GM10266 (cell line): ENCODE measurements at regions not wholly inside any gene's neighbourhood (a gene's known extent, or its start where the extent isn't known, plus 50 kb on each side); places are given as distances from the start of the nearest gene placed in this dataset.

ENCODE experiments used
- DNase-seq: peaks from one replicate; pipeline ENCODE4 v3.0.0; 2012; ENCODE audit errors: extremely low spot score
- CTCF ChIP-seq: IDR thresholded peaks from 2 replicates; pipeline ENCODE4 v1.5.1; 2012; ENCODE audit warnings: mild to moderate bottlenecking, low read depth; ENCODE audit not compliant: control insufficient read depth, insufficient read depth; ENCODE audit errors: missing control alignments

GRCh38 chr7:41182782-41183181 is 520.1 kb downstream of the INHBA start:
- TF ChIP-seq CTCF = no peak
- no peak for DNase-seq

- no peak for DNase-seq
- TF ChIP-seq CTCF = no peak
Measured at GRCh38 chr7:41175435-41175834, 527.5 kb downstream of the INHBA start.

- no peak for TF ChIP-seq CTCF
- no peak for DNase-seq
Measured at GRCh38 chr7:41174521-41174920, 528.4 kb downstream of the INHBA start.

GRCh38 chr7:41170466-41170865 is 532.4 kb downstream of the INHBA start:
- no peak for DNase-seq
- no peak for TF ChIP-seq CTCF

- DNase-seq = no peak
- TF ChIP-seq CTCF = no peak
Measured at GRCh38 chr7:41169317-41169716, 533.6 kb downstream of the INHBA start.

GRCh38 chr7:41167836-41168235 is 535.1 kb downstream of the INHBA start:
- TF ChIP-seq CTCF = no peak
- no peak for DNase-seq

GRCh38 chr7:41164440-41164839 is 538.5 kb downstream of the INHBA start:
- DNase-seq = no peak
- TF ChIP-seq CTCF = no peak
